Type B pancreatic cell (in vitro differentiated cells): ENCODE measurements at regions not wholly inside any gene's neighbourhood (a gene's known extent, or its start where the extent isn't known, plus 50 kb on each side); places are given as distances from the start of the nearest gene placed in this dataset.

Experiments
- DNase-seq: peaks from one replicate; pipeline ENCODE4 v3.0.0; 2021; ENCODE audit warnings: mixed read lengths; ENCODE audit not compliant: unreplicated experiment; ENCODE audit errors: extremely low spot score
- H3K27ac Mint-ChIP-seq: 2 replicates; pipeline ENCODE4 v1.8.0; 2021; ENCODE audit warnings: mild to moderate bottlenecking, mixed read lengths
- H3K27me3 Mint-ChIP-seq: 2 replicates; pipeline ENCODE4 v1.8.0; 2021; ENCODE audit warnings: mixed read lengths
- H3K36me3 Mint-ChIP-seq: 2 replicates; pipeline ENCODE4 v1.8.0; 2021; ENCODE audit warnings: mixed read lengths
- H3K4me1 Mint-ChIP-seq: one replicate; pipeline ENCODE4 v1.8.0; 2021; ENCODE audit warnings: mixed read lengths; ENCODE audit not compliant: unreplicated experiment
- H3K4me3 Mint-ChIP-seq: 2 replicates; pipeline ENCODE4 v1.8.0; 2021; ENCODE audit warnings: mild to moderate bottlenecking, mixed read lengths
- H3K9me3 Mint-ChIP-seq: 2 replicates; pipeline ENCODE4 v1.8.0; 2021; ENCODE audit warnings: mixed read lengths
- CTCF ChIP-seq: fragments of 200-600 bp; sonication (generic); conservative IDR thresholded peaks from 2 replicates; pipeline ENCODE4 v1.5.0; 2021; ENCODE audit warnings: antibody characterized with exemption, mild to moderate bottlenecking

DNA sequence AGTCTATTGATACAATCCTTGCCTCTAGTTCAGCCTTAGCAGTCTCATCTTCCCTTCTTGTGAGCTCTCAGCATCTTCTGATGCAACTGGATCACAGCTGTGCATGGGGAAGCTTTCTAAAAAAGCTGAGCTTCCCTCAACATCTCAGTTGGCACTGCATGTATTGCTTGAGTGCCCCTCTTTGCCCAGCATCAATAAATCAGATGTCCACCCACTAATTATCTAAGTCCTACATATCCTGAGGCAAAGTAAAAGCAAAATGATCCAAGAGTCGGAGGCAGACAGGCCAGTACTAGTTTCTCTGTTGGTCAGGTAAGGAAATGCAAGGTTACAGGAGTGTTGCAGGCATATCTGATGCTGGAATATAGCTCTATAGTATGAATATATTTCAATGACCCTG, 334.5 kb upstream of the NCAM1 start:
- TF ChIP-seq CTCF: no peak
- Mint-ChIP-seq H3K4me1 (no peaks in the 10 kb centered on the region), H3K9me3 (no peaks in the 10 kb centered on the region), H3K27ac (no peak overlapping the region), H3K27me3 (peaks cover 9% of the 10 kb centered on the region), H3K4me3 (no peak overlapping the region), H3K36me3 (no peaks in the 10 kb centered on the region)
- no peak for DNase-seq

DNA sequence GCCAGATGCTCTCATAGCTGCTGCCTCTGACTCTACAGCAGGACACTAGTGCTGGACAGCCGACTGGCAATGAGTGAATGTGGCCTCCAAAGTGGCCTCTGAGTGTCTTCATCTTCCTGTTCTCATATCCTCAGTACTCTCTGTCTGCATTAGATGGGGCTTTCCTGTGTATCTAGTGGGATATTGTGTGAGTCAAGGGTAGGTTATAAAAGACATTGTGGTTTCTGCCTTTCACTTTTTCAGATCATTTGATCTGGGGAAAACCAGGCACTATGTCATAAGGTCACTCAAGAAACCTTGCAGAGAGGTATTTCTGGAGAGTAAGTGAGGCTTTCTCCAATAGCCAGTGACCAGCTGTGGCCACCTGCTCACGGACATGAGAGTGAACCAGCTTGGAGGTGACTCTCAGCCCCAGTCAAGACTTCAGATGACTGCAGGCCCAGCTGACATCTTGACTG, 333.6 kb upstream of the NCAM1 start:
- H3K4me3 Mint-ChIP-seq: no peak overlapping the region
- H3K4me1 Mint-ChIP-seq: no peaks in the 10 kb centered on the region
- H3K36me3 Mint-ChIP-seq: no peaks in the 10 kb centered on the region
- TF ChIP-seq CTCF: no peak
- no peaks in the 10 kb centered on the region for H3K9me3 Mint-ChIP-seq
- H3K27me3 Mint-ChIP-seq: peaks cover 9% of the 10 kb centered on the region
- no peak overlapping the region for H3K27ac Mint-ChIP-seq
- DNase-seq: no peak

- Mint-ChIP-seq H3K27ac (no peak overlapping the region), H3K9me3 (no peaks in the 10 kb centered on the region), H3K27me3 (peaks cover 16% of the 10 kb centered on the region), H3K4me3 (no peak overlapping the region), H3K36me3 (no peaks in the 10 kb centered on the region), H3K4me1 (no peaks in the 10 kb centered on the region)
- TF ChIP-seq CTCF: no peak
- DNase-seq: no peak
Observed at GRCh38 chr11:112628676-112629075, 332.5 kb upstream of the NCAM1 start.

GRCh38 chr11:112630496-112630895, 330.7 kb upstream of the NCAM1 start:
- Mint-ChIP-seq H3K9me3 (no peaks in the 10 kb centered on the region), H3K27me3 (peaks cover 26% of the 10 kb centered on the region), H3K4me1 (peaks cover 5% of the 10 kb centered on the region), H3K4me3 (no peak overlapping the region), H3K36me3 (no peaks in the 10 kb centered on the region), H3K27ac (no peak overlapping the region)
- TF ChIP-seq CTCF: no peak
- no peak for DNase-seq

DNA sequence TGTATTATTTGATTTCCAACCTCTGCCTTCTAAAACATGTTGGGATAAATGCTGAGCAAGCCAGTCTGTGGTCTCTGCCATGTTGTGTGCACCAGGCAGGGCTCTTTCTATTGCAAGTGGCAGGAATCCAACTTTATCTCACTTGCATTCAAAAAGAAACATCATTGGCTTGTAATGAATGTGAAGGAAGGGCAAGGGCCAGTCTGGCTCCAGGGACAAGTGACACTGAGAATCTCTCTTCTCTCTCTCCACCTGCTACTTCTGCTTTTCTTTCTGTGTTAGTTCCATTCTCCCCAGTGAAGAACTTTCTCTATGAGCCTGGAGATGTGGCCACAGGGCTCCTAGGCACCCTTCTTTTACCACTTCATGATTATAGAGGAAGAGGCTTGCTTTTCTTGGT, 329.9 kb upstream of the NCAM1 start:
- Mint-ChIP-seq H3K27ac (no peak overlapping the region), H3K4me3 (no peak overlapping the region), H3K4me1 (peaks cover 5% of the 10 kb centered on the region), H3K9me3 (no peaks in the 10 kb centered on the region), H3K27me3 (peaks cover 28% of the 10 kb centered on the region), H3K36me3 (no peaks in the 10 kb centered on the region)
- no peak for TF ChIP-seq CTCF
- no peak for DNase-seq
